WI38 (cell line): ENCODE measurements at regions not wholly inside any gene's neighbourhood (a gene's known extent, or its start where the extent isn't known, plus 50 kb on each side); places are given as distances from the start of the nearest gene placed in this dataset.

Experiments used
- H3K4me3 ChIP-seq: 2 replicates; pipeline ENCODE4 v1.5.1; 2011; ENCODE audit warnings: low read depth, mild to moderate bottlenecking, control low read depth, low read length
- CTCF ChIP-seq: IDR thresholded peaks from 2 replicates; pipeline ENCODE4 v1.5.1; 2012; ENCODE audit warnings: low read depth, mild to moderate bottlenecking, control low read depth, low read length

DNA sequence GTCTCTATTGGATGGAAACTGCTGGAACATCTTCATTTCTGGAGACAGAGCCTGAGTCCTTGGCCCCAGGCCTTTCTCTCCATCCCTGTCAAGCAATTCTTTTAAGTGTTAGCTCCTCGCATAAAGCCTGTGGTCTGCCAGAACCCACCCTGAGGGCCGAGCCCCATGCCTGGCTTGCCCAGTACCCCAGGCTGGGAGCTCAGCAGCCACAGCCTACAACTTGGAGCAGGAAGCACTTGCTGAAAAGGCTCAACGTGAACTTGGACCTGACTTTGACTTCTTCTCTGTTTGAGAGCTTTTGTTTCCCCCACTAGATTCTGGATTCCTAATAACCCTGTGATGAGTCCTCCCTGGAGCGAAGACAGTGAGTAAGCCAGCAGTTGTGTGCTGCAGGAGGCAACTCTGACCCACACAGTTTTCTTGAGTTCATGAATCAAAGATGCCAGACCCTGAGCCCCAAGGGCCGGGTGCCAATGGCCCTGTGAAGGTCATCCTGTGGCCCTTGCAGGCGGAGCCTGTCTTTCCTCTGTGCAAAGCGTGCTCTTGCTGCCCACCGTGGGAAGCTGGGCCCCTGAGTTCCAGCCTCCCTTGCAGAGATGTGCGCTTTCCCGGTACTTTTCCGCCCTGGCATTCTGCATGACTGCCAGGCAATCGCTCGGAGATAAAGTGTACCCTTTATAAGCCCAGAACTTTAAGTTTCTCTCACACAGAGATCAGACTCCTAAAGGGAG lies 64.3 kb upstream of the RUFY1 start:
- H3K4me3 ChIP-seq = no peak overlapping the region
- TF ChIP-seq CTCF = no peak

- no peak for TF ChIP-seq CTCF
- no peak overlapping the region for H3K4me3 ChIP-seq
Observed at GRCh38 chr5:179484761-179485160, 65.6 kb upstream of the RUFY1 start.

GRCh38 chr5:179484201-179484600 lies 66.2 kb upstream of the RUFY1 start:
- no peak overlapping the region for H3K4me3 ChIP-seq
- TF ChIP-seq CTCF = no peak

GRCh38 chr5:179478624-179479023 lies 71.7 kb upstream of the RUFY1 start:
- H3K4me3 ChIP-seq = no peak overlapping the region
- TF ChIP-seq CTCF = no peak

DNA sequence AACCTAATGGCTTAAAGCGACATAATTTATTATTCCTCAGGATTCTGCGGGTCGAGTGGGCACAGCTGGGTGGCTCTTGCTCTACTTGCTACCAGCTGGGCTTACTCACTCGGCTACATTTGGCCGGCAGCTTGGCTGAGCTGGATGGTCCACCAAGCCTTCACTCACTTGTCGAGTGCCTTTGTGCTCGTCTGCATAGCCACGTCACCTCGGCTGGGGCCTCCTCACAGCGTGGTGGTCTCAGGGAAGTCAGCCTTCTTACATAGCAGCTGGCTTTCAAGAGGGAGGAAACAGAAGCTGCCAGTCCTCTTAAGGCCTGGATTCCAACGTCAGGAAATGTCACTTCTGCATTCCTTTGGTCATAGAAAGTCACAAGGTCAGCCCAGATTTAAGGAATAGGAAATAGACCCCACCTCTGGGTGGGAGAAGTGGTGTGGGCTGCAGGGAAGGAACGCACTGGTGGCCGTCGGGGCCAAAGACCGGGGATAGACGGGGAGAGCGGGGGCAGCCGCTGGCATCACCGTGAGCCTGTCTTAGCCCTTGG lies 75.1 kb upstream of the RUFY1 start:
- no peak for TF ChIP-seq CTCF
- no peak overlapping the region for H3K4me3 ChIP-seq

- no peak for TF ChIP-seq CTCF
- no peak overlapping the region for H3K4me3 ChIP-seq
Observed at GRCh38 chr5:179472641-179473040, 77.7 kb upstream of the RUFY1 start.

DNA sequence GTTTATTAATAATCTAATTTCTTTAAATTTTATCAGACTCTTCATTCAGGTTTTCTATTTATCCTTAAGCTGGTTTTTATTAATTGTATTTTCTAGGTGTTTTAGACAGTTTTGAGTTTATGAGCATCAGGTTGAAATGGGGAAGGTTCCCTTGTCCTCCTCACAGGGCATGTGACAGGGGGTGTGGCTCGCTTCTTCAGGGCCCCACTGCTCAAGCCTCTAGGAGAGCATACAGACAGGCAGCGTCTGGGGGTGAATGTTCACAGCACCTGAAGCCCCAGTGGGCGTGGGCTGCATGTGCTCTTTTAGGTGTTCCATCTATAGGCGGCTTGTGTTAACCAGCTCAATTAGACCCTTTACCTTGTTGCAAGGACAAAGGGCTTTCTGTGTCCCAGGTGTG lies 78.2 kb upstream of the RUFY1 start:
- no peak overlapping the region for H3K4me3 ChIP-seq
- TF ChIP-seq CTCF = no peak
